HS-27A (cell line): ENCODE measurements at regions not wholly inside any gene's neighbourhood (a gene's known extent, or its start where the extent isn't known, plus 50 kb on each side); places are given as distances from the start of the nearest gene placed in this dataset.

Source experiments
- DNase-seq: peaks from one replicate; pipeline ENCODE4 v3.0.0-alpha.2; 2012; ENCODE audit warnings: low read depth, missing footprints

- DNase-seq, result no peak
Observed at GRCh38 chr13:38519229-38519911, 167.5 kb upstream of the FREM2 start.

DNA sequence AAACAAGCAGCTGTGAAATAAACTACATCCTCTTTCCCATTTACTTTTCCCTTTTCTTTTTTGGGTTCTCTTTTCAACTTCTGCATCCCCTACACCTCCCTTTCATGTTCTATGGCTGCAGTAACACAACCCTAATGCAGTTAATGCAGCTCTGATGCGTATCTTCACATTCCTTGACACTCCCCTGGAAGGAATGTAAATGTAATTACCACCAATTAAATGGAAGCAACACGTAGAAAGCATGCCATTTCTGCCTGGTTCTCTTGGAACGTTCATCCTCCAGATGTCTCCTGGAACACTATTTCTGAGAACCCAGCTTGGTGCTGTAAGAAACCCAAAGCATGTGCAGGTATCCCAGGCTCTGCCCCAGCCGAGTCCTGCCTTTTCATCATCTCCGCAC lies 166.8 kb upstream of the FREM2 start:
- DNase-seq, result no peak

- DNase-seq, result no peak
Observed at GRCh38 chr13:38527140-38527539, 159.7 kb upstream of the FREM2 start.

- DNase-seq, result no peak
Observed at GRCh38 chr13:38528986-38529385, 157.9 kb upstream of the FREM2 start.

DNA sequence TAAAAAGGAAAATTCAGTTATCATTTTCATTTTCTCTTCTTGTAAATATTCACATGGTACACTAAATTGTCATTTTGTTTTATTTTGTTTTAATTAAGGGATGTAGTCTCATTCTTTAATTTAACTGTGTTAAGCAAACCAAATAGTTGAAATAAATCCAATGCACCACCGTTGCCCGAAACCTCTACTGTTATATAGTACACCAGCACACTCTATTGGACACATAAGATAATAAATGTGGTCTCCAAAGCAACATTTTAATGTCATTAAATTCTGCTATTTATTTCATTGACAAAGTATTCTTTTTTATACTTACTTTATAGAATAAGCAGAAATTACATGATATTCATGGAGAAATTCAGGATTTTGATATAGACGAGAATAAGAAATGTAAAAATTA lies 156.4 kb upstream of the FREM2 start:
- no peak for DNase-seq

- DNase-seq, result no peak
Observed at GRCh38 chr13:38535261-38535660, 151.6 kb upstream of the FREM2 start.

- DNase-seq, result no peak
Observed at GRCh38 chr13:38537051-38537450, 149.8 kb upstream of the FREM2 start.

- no peak for DNase-seq
Observed at GRCh38 chr13:38538422-38538821, 148.5 kb upstream of the FREM2 start.

GRCh38 chr13:38539632-38540031 lies 147.2 kb upstream of the FREM2 start:
- no peak for DNase-seq

- DNase-seq, result peak; percentile 53
Observed at GRCh38 chr13:38542601-38543000, 144.3 kb upstream of the FREM2 start.

GRCh38 chr13:38543561-38543960 lies 143.3 kb upstream of the FREM2 start:
- peak; percentile 19 for DNase-seq

- no peak for DNase-seq
Observed at GRCh38 chr13:38563739-38564138, 123.1 kb upstream of the FREM2 start.

GRCh38 chr13:38564256-38565150 lies 122.4 kb upstream of the FREM2 start:
- no peak for DNase-seq

DNA sequence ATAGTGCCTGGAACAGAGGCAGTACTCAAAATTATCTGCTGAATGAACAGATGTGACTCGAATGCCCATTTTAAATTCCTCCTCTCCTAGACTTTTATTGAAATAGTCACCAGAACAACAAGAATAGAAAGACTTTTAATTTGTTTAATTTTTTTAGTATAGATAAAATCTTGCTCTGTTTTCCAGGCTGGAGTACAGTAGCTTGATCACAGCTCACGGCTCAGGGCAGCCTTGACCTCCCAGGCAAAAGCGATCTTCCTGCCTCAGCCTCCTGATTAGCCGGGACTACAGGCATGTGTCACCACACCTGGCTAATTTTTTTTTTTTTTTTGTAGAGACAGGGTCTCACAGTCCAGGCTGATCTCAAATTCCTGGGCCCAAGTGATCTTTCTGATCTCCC lies 120.9 kb upstream of the FREM2 start:
- no peak for DNase-seq

DNA sequence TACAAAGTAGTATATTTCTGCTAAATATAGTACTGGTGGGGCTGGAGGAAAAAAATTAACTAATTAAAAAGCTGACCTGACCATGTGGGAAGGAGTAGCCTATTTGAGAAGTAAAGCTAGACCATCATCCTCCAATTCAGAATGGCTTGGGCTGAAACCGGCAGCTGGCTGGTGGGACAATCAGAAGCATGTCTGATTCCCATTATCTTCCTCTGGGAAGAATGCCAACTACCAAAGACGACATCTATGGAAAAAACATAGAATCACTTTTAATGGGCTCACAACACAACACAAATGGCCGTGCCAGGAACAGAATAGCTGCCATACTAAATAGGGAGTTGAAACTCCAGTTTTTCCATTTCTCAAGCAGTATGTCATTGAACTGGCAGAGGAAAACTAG lies 120.4 kb upstream of the FREM2 start:
- DNase-seq, result no peak

GRCh38 chr13:38570706-38571105 lies 116.2 kb upstream of the FREM2 start:
- DNase-seq, result no peak

DNA sequence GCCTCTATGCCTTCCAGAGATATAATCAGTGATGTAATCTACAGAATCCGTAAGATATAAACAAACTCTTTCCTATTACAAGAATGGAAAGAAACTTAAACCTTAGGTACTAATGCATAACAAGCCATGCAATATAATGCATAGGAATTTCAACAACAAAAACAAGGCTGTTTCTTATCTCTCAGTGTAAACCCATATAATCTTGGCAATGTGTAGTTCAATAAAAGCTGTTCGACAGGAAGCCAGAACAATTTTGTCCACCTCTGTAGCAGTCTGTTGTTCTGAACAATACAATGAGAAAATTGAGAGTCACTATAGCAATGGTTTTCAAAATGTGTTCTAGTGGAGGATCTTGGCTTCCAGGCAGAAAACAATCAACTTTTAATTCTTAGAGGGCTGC lies 111.5 kb upstream of the FREM2 start:
- no peak for DNase-seq

DNA sequence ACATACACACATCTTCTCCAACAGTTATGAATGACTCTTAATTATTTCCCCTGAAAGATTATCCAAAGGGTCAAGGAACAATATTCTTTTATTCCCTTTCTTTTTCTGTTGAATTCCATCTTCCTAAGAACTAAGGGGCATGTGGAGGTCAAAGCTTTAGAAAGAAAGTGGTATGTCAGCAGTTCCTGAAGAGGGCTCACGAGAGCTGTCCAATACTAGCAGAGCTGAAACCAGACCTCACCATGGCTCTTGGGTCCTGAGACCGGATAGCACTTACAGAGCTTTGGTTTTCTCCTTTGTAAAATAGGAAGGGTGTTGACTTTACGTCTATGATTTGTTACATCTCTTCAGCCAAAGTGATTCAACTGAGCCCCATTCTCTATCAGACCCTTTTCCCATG lies 109.8 kb upstream of the FREM2 start:
- DNase-seq, result no peak

GRCh38 chr13:38582133-38582532 lies 104.7 kb upstream of the FREM2 start:
- DNase-seq, result peak; percentile 4

DNA sequence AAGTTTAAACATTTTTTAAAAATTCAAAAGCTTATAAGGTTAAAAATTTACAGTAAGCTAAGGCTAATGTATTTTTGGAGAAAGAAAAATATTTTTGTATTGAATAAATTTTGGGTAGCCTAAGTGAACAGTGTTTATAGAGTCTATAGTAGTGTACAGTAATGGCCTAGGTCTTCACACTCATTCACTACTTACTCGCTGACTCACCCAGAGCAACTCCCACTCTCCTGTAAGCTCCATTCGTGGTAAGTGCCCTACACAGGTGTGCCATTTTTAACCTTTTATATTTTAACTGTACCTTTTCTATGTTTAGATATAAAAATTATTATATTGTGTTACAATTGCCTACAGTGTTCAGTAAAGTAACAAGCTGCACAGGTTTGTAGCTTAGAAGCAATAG lies 96.6 kb upstream of the FREM2 start:
- DNase-seq, result no peak

GRCh38 chr13:38590796-38591507 lies 95.9 kb upstream of the FREM2 start:
- DNase-seq, result no peak

DNA sequence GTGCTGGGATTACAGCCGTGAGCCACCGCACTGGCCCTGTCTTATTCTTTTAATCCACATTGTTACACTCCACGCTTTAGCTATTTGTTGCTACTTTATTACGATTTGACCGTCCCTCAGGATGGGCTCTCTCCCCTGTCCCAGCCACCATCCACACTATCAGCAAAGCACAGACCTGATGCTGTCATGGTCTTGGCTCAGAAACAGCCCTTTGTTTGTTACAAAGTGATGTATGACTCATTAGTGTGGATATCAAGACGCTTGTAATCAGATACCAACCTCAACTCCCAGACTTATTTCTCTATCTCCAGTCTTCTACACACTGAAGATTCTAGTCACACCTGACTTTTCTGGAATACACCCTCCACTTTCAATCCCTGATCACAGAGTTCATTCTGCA lies 84.6 kb upstream of the FREM2 start:
- DNase-seq, result no peak
